BLaER1 treated with 17β-estradiol and CSF1 and Interleukin-3, amounts not matched to agents 10 nM and 100 nM (cell line): ENCODE measurements at regions not wholly inside any gene's neighbourhood (a gene's known extent, or its start where the extent isn't known, plus 50 kb on each side); places are given as distances from the start of the nearest gene placed in this dataset.

Experiments used
- H3K27ac ChIP-seq, 11 experiments: shearing (Covaris generic); formaldehyde crosslinking; 2 replicates each; pipeline ENCODE4 v1.8.1; 2022
- H3K27me3 ChIP-seq, 11 experiments: shearing (Covaris generic); formaldehyde crosslinking; 2 replicates each; pipeline ENCODE4 v1.8.1; 2022
- H3K36me3 ChIP-seq, 11 experiments: shearing (Covaris generic); formaldehyde crosslinking; 2 replicates each; pipeline ENCODE4 v1.8.1; 2022
- H3K4me1 ChIP-seq, 10 experiments: shearing (Covaris generic); formaldehyde crosslinking; 2 replicates each; pipeline ENCODE4 v1.8.1; 2022
- H3K4me2 ChIP-seq, 11 experiments: shearing (Covaris generic); formaldehyde crosslinking; 2 replicates each; pipeline ENCODE4 v1.8.1; 2022
- H3K4me3 ChIP-seq, 10 experiments: shearing (Covaris generic); formaldehyde crosslinking; 2 replicates each; pipeline ENCODE4 v1.8.1; 2022
- H3K9ac ChIP-seq, 11 experiments: shearing (Covaris generic); formaldehyde crosslinking; 2 replicates each; pipeline ENCODE4 v1.8.1; 2022
- H3K9me3 ChIP-seq, 11 experiments: shearing (Covaris generic); formaldehyde crosslinking; replicated peaks in 1 of 11; 2 replicates each; pipeline ENCODE4 v1.8.1; 2022
- H4K20me1 ChIP-seq, 11 experiments: shearing (Covaris generic); formaldehyde crosslinking; 2 replicates each; pipeline ENCODE4 v1.8.1; 2022
- Cebpa-rat ChIP-seq, 11 experiments: shearing (Covaris generic); IDR thresholded peaks; 2 replicates each; pipeline ENCODE4 v1.8.1; 2022

DNA sequence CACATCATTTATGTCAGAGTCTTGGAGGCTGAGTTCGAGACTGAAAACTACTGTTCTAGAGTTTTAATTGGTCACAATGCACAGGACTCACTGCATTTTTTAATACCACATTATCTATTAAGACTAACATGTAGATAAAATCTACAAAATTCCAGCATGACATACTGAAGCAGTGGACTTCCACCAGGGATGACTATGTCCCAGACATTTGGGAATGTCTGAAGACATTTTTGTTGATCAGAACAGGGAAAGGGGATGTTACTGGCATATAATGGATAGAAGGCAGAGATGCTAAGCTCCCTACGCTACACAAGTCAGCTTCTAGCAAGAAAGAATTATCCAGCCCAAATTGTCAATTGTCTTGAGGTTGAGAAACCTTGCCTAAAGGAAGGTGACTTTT lies 419.0 kb upstream of the TGFBR2 start:
- no peaks in the 10 kb centered on the region for H3K9me3 ChIP-seq
- H3K9ac ChIP-seq: no peak overlapping the region
- no peak for TF ChIP-seq Cebpa-rat (IDR thresholded peaks at IDR 0.05)
- no peaks in the 10 kb centered on the region for H3K36me3 ChIP-seq
- no peak overlapping the region for H3K4me2 ChIP-seq
- H3K4me1 ChIP-seq: no peaks in the 10 kb centered on the region
- H3K27me3 ChIP-seq: no peaks in the 10 kb centered on the region
- no peaks in the 10 kb centered on the region for H4K20me1 ChIP-seq
- no peak overlapping the region for H3K4me3 ChIP-seq
- no peak overlapping the region for H3K27ac ChIP-seq

DNA sequence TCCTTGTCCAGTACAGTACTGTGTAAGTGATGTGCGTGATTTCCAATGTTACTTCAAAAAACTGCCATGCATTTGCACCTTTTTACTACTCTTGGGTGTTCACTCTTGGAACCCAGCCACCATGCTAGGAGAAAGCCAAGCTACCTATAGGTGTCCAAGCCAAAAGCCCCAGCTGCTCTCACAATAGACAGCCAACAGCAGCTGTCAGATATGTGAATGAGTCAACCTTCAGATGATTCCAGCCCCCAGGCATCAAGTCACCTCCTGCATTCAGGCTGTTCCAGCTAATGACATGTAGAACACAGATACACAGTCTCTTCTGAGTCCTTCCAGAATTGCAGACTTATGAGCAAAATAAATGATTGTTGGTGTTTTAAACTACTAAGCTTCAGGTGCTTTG lies 417.7 kb upstream of the TGFBR2 start:
- H3K27me3 ChIP-seq: no peaks in the 10 kb centered on the region
- no peaks in the 10 kb centered on the region for H4K20me1 ChIP-seq
- no peak for TF ChIP-seq Cebpa-rat (IDR thresholded peaks at IDR 0.05)
- no peak overlapping the region for H3K9ac ChIP-seq
- H3K36me3 ChIP-seq: no peaks in the 10 kb centered on the region
- no peak overlapping the region for H3K4me2 ChIP-seq
- H3K4me3 ChIP-seq: no peak overlapping the region
- no peak overlapping the region for H3K27ac ChIP-seq
- H3K9me3 ChIP-seq: no peaks in the 10 kb centered on the region
- H3K4me1 ChIP-seq: peaks cover 0 to 11% (median 9%) of the 10 kb centered on the region in 10 experiments; a peak in 14 of 20 replicates

DNA sequence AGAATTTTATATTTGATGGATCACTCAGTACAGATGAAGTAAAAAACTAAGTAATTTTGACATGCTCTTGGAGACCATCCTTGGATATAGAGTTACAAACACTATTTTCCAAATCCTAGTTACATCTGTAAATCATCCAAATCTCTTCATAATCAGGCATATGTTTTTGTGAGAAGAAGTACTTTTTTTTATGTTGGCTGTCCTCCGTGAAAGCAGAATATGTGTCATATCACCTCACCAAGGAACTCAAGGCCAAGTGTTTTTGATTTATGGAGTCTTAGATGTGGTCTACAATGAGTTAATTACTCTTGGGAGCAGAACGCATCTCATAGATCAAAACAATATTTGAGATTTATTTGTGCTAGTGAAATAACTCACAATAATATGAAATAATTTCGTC lies 416.5 kb upstream of the TGFBR2 start:
- no peak for TF ChIP-seq Cebpa-rat (IDR thresholded peaks at IDR 0.05)
- H3K4me3 ChIP-seq: no peak overlapping the region
- H3K9ac ChIP-seq: no peak overlapping the region
- H4K20me1 ChIP-seq: no peaks in the 10 kb centered on the region
- H3K4me1 ChIP-seq: peaks cover 0 to 16% (median 12%) of the 10 kb centered on the region in 10 experiments; a peak in 14 of 20 replicates
- no peaks in the 10 kb centered on the region for H3K36me3 ChIP-seq
- no peak overlapping the region for H3K27ac ChIP-seq
- H3K9me3 ChIP-seq: no peaks in the 10 kb centered on the region
- H3K4me2 ChIP-seq: no peak overlapping the region
- H3K27me3 ChIP-seq: no peaks in the 10 kb centered on the region

DNA sequence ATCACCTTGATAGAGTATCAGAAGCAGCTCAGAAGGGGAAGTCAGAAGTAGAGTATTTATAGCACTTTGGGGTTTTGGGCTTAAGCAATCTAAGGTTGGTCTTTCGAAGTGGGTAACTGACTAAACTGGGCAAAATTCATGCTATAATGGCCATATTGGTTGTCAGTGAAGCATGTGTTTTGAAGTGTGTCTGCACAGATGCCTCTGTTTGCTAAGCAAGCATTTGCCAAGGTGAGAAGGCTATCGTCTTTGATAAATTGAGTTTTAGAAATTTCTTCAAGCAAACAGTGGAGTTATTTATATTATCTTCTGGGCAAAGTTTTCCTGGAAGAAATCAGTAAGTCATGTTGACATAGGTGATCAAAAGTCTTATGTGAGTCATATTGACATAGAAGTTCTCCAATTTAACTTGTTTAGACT lies 412.8 kb upstream of the TGFBR2 start:
- Histone ChIP-seq H3K36me3 (no peaks in the 10 kb centered on the region), H3K9me3 (no peaks in the 10 kb centered on the region), H3K4me1 (peaks cover 20 to 33% (median 28%) of the 10 kb centered on the region in 10 experiments), H3K27ac (peak overlapping the region in 5 of 11 experiments; percentile 17 to 68 (median 39); a peak in 8 of 22 replicates), H3K27me3 (no peaks in the 10 kb centered on the region), H3K4me2 (peak overlapping the region in 9 of 11 experiments; percentile 30 to 68 (median 47); a peak in 17 of 22 replicates), H4K20me1 (no peaks in the 10 kb centered on the region), H3K4me3 (no peak overlapping the region), H3K9ac (no peak overlapping the region)
- peak in 2 of 11 experiments; percentile 62 to 63; a peak in 1 of 22 replicates for TF ChIP-seq Cebpa-rat (IDR thresholded peaks at IDR 0.05)

DNA sequence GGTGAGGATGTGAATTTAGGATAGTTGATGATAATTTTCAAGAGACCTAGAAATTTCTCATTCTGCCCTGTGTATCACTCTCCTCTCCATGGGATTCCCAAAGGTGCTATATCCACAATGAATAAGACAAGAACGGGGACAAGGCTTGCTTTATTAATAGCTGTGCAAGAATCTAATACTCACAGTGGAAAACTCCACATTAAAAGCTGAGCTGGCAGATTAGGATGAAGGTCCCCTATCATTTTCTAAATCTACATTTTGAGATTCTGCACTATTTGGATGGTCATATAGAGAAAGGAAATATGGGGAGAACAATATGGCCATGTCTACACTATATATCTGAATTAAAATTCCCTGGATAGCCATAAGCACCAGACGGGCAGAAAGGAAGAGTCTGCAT lies 411.0 kb upstream of the TGFBR2 start:
- peak overlapping the region in 1 of 11 experiments; percentile 21; a peak in 2 of 22 replicates for H3K27ac ChIP-seq
- H3K4me1 ChIP-seq: peaks cover 22 to 36% (median 29%) of the 10 kb centered on the region in 10 experiments
- no peaks in the 10 kb centered on the region for H4K20me1 ChIP-seq
- no peaks in the 10 kb centered on the region for H3K36me3 ChIP-seq
- no peak overlapping the region for H3K4me3 ChIP-seq
- TF ChIP-seq Cebpa-rat (IDR thresholded peaks at IDR 0.05): no peak
- no peaks in the 10 kb centered on the region for H3K27me3 ChIP-seq
- H3K4me2 ChIP-seq: no peak overlapping the region
- no peak overlapping the region for H3K9ac ChIP-seq
- H3K9me3 ChIP-seq: peaks cover 0 to under 1% (median 0%) of the 10 kb centered on the region in 11 experiments; a peak in 1 of 22 replicates

DNA sequence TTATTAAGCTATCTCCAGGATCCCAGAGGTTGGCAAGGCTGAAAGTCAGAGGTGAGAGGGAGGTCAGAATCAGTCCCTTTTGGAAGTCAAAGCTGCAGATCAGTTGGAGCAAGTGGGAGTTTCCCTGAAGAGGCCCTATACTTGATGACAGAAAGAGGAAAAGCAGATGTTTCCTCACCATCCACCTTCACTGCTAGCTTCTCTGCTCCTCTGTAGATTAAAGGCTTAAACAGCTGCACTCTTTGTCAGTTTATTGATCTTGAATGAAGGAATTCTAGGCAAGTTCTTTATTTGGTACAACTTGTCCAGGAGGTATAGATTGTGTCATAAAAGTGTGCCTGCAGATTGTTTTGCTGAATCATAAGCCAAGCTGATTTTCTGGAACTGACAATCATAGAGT lies 408.2 kb upstream of the TGFBR2 start:
- Histone ChIP-seq H3K27ac (peak overlapping the region in 4 of 11 experiments; percentile 3 to 41 (median 22); a peak in 2 of 22 replicates), H3K36me3 (no peaks in the 10 kb centered on the region), H3K4me1 (peaks cover 19 to 31% (median 27%) of the 10 kb centered on the region in 10 experiments), H3K9me3 (peaks cover 0 to 9% (median 0%) of the 10 kb centered on the region in 11 experiments; a peak in 2 of 22 replicates), H3K4me3 (no peak overlapping the region), H3K27me3 (no peaks in the 10 kb centered on the region), H3K9ac (peak overlapping the region in 1 of 11 experiments; percentile 8; a peak in 1 of 22 replicates), H4K20me1 (no peaks in the 10 kb centered on the region), H3K4me2 (peak overlapping the region; percentile 14 to 60 (median 44))
- TF ChIP-seq Cebpa-rat (IDR thresholded peaks at IDR 0.05): no peak

DNA sequence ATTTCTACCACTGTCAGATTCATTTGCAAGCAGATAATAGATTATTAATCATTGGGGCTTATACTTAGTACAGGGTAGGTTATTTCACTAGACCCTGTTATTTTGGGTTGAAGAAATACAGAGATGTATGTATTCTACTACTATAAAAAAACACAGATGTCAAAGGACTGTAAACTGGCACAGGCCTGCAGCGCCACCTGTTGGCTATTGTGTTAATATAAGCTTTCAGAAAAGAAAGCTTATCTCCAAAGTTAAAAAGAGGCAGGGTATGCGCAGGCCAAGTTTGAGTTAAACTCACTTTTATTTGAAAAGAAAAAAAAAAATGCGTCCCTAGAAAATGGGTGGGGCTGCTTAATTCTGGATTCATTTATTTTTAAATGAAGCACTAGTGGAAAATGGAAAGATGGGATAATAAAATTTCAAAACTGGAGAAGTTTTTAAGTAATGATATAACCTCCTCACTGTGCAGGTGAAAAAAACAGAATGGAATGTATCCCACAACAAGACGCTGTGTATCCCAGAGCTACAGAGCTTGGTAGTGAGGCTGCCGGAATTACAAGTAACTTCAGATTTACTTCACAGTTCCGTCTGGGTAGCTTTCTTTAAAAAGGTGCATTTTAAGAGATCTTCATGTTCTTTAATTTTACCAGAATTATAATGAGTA lies 407.2 kb upstream of the TGFBR2 start:
- H4K20me1 ChIP-seq: no peaks in the 10 kb centered on the region
- no peak for TF ChIP-seq Cebpa-rat (IDR thresholded peaks at IDR 0.05)
- no peak overlapping the region; a peak in 1 of 22 replicates for H3K27ac ChIP-seq

DNA sequence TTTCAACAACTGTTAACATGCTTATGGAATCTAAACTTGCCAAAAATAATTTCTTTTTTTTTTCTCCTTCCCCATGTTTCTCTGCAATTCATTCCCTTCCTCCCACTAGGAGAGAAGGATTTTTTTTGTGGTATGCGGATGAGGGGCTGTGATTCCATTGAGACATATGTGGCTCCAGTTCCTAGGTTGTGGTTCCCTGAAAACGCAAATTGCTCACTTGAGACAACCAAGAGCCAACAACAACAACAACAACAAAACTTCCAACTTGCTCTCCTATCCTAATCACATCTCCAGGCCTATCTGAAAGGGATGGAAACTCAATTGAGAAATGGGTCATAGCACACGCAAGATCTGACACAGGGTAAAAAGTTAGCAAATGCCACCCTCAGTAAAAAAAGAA lies 406.5 kb upstream of the TGFBR2 start:
- no peaks in the 10 kb centered on the region for H3K27me3 ChIP-seq
- H3K4me1 ChIP-seq: peaks cover 11 to 26% (median 20%) of the 10 kb centered on the region in 10 experiments
- H3K27ac ChIP-seq: no peak overlapping the region
- TF ChIP-seq Cebpa-rat (IDR thresholded peaks at IDR 0.05): no peak
- H3K4me2 ChIP-seq: no peak overlapping the region
- no peak overlapping the region for H3K4me3 ChIP-seq
- no peaks in the 10 kb centered on the region for H4K20me1 ChIP-seq
- no peak overlapping the region for H3K9ac ChIP-seq
- H3K9me3 ChIP-seq: peaks cover 0 to 9% (median 0%) of the 10 kb centered on the region in 11 experiments; a peak in 2 of 22 replicates
- H3K36me3 ChIP-seq: no peaks in the 10 kb centered on the region

More for the DNA sequence above, 407.2 kb upstream of the TGFBR2 start:
- Histone ChIP-seq H3K27me3 (no peaks in the 10 kb centered on the region), H3K4me3 (no peak overlapping the region), H3K4me2 (peak overlapping the region in 1 of 11 experiments; percentile 19; a peak in 3 of 22 replicates), H3K36me3 (no peaks in the 10 kb centered on the region), H3K9ac (no peak overlapping the region), H3K4me1 (peaks cover 11 to 26% (median 20%) of the 10 kb centered on the region in 10 experiments), H3K9me3 (peaks cover 0 to 9% (median 0%) of the 10 kb centered on the region in 11 experiments; a peak in 2 of 22 replicates)

DNA sequence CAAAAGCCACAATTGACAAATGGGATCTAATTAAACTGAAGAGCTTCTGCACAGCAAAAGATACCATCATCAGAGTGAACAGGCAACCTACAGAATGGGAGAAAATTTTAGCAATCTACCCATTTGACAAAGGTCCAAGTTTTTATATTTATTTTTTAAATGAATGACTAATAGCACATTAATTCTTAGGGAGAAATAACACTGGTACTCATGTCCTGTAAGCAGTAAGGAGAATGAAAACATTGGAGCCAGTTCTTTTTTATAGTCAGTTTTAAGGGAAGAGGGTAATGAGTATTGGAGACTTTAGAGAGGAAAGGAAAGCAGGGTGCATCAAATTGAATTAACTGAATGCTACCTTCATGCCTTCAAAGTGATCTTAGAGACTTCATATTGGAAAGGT lies 404.7 kb upstream of the TGFBR2 start:
- peaks cover 0 to 9% (median 0%) of the 10 kb centered on the region in 11 experiments; a peak in 2 of 22 replicates for H3K9me3 ChIP-seq
- peaks cover 11 to 24% (median 20%) of the 10 kb centered on the region in 10 experiments for H3K4me1 ChIP-seq
- no peak for TF ChIP-seq Cebpa-rat (IDR thresholded peaks at IDR 0.05)
- H3K4me2 ChIP-seq: no peak overlapping the region
- H3K27me3 ChIP-seq: no peaks in the 10 kb centered on the region
- H3K27ac ChIP-seq: no peak overlapping the region
- no peak overlapping the region for H3K4me3 ChIP-seq
- H4K20me1 ChIP-seq: no peaks in the 10 kb centered on the region
- no peak overlapping the region for H3K9ac ChIP-seq
- H3K36me3 ChIP-seq: no peaks in the 10 kb centered on the region
